HEK293T (cell line): ENCODE measurements at regions not wholly inside any gene's neighbourhood (a gene's known extent, or its start where the extent isn't known, plus 50 kb on each side); places are given as distances from the start of the nearest gene placed in this dataset.
"Not testable (repeated sequence)": the region's sequence is repeated elsewhere in the genome, so short reads cannot be mapped to it uniquely, and the experiment has no call there.

Source experiments
- FOXM1 ChIP-seq: fragments of 450-650 bp; IDR thresholded peaks from 2 replicates; pipeline ENCODE4 v1.6.1; 2017; ENCODE audit warnings: mild to moderate bottlenecking, borderline replicate concordance
- L3MBTL2 ChIP-seq: fragments of 450-650 bp; conservative IDR thresholded peaks from 2 replicates; pipeline ENCODE4 v1.6.1; 2016; ENCODE audit warnings: mild to moderate bottlenecking
- LEF1 ChIP-seq: fragments of 450-650 bp; IDR thresholded peaks from 2 replicates; pipeline ENCODE4 v1.6.1; 2017; ENCODE audit warnings: mild to moderate bottlenecking, borderline replicate concordance
- SP1 ChIP-seq: fragments of 450-650 bp; IDR thresholded peaks from 2 replicates; pipeline ENCODE4 v1.6.1; 2017
- TARDBP ChIP-seq: fragments of 450-650 bp; IDR thresholded peaks from 2 replicates; pipeline ENCODE4 v1.6.1; 2016

- not testable (repeated sequence) for TF ChIP-seq FOXM1, LEF1, SP1, TARDBP, L3MBTL2
Measured at GRCh38 chr9:42724841-42725835, 541.7 kb downstream of the SPATA31A6 start.
